GM13977 (cell line): ENCODE measurements at regions not wholly inside any gene's neighbourhood (a gene's known extent, or its start where the extent isn't known, plus 50 kb on each side); places are given as distances from the start of the nearest gene placed in this dataset.

Experiments used
- DNase-seq: peaks from one replicate; pipeline ENCODE4 v3.0.0; 2012; ENCODE audit warnings: low spot score
- CTCF ChIP-seq: IDR thresholded peaks from 2 replicates; pipeline ENCODE4 v1.5.1; 2012; ENCODE audit warnings: mild to moderate bottlenecking, control low read depth; ENCODE audit not compliant: insufficient read depth; ENCODE audit errors: extremely low read depth, missing control alignments
- in situ Hi-C: fragments of 300-500 bp; cut with MboI; formaldehyde crosslinking; loops from one replicate; pipeline ENCODE4 v1.12.0; 2022; ENCODE audit warnings: low sequenced_read_pairs, low pct_unique_long_range_greater_than_20kb, mixed read lengths, inconsistent platforms; ENCODE audit not compliant: unreplicated experiment

DNA sequence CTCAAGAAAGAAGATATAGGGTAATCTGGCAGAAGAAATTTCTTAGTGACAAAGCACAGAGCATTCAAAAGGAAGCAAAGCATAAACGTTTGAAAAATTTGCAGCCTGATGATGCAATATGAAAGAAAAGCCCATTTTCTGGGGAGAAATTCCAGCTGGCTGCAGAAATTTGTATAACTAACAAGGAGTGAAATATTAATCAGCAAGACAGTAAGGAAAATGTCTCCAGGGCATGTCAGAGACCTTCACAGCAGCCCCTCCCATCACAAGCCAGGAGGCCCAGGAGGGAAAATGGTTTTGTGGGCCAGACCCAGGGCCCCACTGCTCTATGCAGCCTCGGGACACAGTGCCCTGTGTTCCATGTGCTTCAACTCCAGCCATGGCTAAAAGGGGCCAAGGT, 359.4 kb downstream of the HINT1 start:
- in situ Hi-C loops, result no loop called here
- DNase-seq, result no peak
- no peak for TF ChIP-seq CTCF

GRCh38 chr5:130805036-130805435, 360.0 kb downstream of the HINT1 start:
- no peak for DNase-seq
- in situ Hi-C loops, result no loop called here
- TF ChIP-seq CTCF, result no peak

- no peak for DNase-seq
- in situ Hi-C loops, result no loop called here
- no peak for TF ChIP-seq CTCF
Observed at GRCh38 chr5:130801963-130802362, 363.1 kb downstream of the HINT1 start.

DNA sequence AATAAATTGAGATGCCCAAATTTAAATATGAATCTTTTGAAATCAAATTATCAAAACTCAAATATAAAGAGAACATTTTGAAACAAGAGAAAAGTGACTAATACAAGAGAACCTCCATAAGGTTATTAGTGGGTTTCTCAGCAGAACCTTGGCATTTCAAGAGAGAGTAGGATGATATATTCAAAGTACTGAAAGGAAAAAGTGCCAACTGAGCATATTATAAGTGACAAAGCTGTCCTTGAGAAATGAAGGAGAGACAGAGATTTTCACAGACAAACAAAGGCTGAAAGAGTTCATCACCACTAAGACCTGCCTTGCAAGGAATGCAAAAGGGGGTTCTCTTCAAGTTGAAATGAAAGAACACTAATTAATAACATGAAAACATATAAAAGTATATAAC, 366.0 kb downstream of the HINT1 start:
- TF ChIP-seq CTCF, result no peak
- in situ Hi-C loops, result no loop called here
- DNase-seq, result no peak

GRCh38 chr5:130797303-130797702, 367.8 kb downstream of the HINT1 start:
- no peak for TF ChIP-seq CTCF
- DNase-seq, result no peak
- in situ Hi-C loops, result no loop called here

- in situ Hi-C loops, result no loop called here
- TF ChIP-seq CTCF, result no peak
- no peak for DNase-seq
Observed at GRCh38 chr5:130796902-130797301, 368.2 kb downstream of the HINT1 start.

DNA sequence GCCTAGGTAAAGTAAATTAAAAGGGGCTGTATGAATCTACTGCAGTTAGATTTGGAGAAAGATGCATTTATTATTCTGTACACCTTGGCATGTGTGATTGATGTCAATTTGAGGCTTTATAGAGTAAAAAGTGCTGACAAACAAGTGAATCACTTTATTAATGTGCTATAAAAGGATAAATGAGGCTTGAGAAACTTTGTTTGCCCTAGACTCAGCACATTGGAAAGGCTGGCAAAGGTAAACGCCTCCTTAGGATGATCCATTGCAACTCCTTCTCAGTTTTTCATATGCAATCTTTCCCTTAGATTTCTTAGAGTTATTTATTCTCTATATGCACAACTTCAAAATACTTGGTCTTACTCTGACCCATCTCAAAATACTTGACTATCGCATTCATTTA, 369.0 kb downstream of the HINT1 start:
- DNase-seq, result no peak
- in situ Hi-C loops, result no loop called here
- no peak for TF ChIP-seq CTCF
